GM18951 (cell line): ENCODE measurements at regions not wholly inside any gene's neighbourhood (a gene's known extent, or its start where the extent isn't known, plus 50 kb on each side); places are given as distances from the start of the nearest gene placed in this dataset.

Source experiments
- POLR2A ChIP-seq: IDR thresholded peaks from 4 replicates; pipeline ENCODE4 v1.6.1; 2011; ENCODE audit warnings: mild to moderate bottlenecking; ENCODE audit not compliant: insufficient read length, insufficient read depth; ENCODE audit errors: extremely low read depth
- in situ Hi-C: fragments of 300-500 bp; cut with MboI; formaldehyde crosslinking; loops from one replicate; pipeline ENCODE4 v1.12.0; 2022; ENCODE audit warnings: low sequenced_read_pairs, mixed read lengths, inconsistent platforms; ENCODE audit not compliant: unreplicated experiment

DNA sequence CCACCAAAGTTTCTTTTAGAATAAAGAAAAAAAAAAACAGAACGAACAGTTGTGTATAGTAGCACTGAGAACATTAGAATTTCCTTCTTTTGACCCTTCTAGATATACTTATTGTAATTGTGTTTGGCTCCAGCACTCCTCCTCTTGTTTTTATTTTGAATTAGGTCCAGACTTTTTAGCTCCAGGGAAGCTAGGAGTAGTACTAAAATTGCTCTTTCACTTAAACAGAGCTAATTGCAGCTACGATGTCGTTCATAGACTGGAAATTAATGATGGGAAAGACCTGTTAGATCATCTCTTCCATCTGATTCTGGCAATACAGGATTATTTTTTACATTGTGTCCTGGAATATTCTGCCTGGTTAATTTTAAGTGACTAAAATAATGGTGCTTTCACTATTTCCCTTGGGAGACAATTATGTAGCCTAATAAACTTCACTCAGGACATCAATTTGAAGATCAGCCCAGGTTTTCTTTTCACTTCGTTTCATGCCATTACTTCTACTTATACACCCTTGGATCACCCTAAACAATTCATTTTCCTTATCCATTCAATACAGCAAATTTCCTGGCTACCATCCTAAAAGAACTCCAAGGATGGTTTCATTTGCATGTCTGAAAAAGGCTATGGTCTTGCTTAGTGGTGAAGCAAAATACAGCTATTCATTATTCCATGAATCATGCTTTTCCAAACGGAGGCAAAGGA, 480.8 kb upstream of the TECRL start:
- no peak for TF ChIP-seq POLR2A
- in situ Hi-C loops = no loop called here

DNA sequence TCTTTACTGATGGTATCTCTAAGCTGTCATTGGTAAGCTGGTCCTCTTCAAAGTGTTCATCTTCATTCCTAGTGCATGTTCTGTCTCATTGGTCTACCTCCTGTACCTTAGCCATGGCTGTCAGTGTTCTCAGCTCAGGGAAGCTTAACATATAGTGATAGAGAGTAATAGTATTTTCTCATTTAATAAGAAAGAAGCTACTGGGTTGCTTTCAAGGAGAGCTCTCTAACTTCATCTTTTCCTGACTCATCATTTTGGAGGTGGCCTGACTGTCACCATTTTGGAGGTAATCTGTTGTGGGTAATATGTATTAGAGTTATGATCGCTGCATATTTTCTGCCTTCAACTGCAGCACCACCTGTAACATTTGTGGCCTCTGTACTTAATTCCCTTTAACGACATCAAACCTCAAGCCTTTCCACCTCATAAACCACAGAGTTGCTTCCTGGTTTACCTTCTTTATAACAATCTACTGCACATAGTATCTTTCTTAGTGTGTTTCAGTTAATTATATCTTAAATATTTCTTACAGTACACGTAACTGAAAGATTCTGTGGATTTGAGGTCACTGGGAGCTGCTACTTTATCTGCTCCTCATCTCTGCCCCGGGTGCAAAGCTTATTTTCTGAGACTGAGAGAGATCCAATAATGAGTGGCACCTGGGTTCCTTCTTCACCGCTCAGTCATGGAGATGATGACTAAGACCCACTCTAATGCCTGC, 474.0 kb upstream of the TECRL start:
- in situ Hi-C loops = no loop called here

DNA sequence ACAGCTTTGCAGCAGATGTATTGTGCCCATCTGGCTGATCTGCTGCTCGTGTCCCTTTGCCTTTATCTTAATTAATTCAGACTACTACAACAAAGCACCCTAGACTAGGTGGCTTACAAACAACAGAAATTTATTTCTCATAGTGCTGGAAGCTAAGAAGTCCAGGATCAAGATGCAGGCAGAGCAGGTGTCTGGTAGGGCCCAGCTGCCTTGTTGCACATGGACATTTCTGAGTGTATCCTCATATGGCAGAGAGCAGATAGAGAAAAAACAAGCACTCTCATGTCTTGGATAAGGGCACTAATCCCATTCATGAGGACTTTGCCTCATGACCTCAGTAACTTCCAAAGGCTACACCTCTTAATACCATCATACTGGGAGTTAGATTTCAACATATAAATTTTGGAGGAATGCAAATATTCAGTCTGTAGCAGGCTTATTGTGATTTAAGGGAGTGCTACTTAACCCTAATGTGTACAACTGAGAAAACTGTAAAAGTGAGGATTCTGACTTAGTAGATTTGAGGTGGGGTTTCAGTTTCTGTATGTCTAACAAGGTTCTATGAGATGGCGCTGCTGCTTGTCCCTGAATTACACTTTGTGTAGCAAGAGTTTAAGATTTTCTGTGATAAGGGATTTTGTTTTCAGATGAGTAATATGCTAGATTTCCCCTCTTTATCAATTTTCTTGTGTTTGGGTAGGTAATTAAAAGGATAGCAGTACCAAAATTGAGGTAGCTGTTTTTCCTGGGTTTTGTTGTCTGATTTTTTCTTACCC, 473.2 kb upstream of the TECRL start:
- TF ChIP-seq POLR2A = no peak
- in situ Hi-C loops = no loop called here

More for the DNA sequence above, 474.0 kb upstream of the TECRL start:
- TF ChIP-seq POLR2A = no peak

DNA sequence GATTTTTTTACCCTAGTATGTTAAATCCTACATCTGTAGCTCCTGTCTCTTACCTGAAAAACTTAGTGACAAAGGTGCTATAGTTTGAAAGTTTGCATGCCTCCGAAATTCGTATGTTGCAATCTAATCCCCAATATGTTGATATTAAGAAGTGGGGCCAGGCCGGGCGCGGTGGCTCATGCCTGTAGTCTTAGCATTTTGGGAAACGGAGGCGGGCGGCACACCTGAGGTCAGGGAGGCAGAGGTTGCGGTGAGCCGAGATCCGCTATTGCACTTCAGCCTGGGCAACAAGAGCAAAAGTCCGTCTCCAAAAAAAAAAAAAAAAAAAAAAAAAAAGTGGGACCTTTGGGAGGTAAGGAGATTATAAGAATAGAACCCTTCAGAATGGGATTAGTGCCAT, 471.3 kb upstream of the TECRL start:
- no peak for TF ChIP-seq POLR2A
- in situ Hi-C loops = no loop called here

DNA sequence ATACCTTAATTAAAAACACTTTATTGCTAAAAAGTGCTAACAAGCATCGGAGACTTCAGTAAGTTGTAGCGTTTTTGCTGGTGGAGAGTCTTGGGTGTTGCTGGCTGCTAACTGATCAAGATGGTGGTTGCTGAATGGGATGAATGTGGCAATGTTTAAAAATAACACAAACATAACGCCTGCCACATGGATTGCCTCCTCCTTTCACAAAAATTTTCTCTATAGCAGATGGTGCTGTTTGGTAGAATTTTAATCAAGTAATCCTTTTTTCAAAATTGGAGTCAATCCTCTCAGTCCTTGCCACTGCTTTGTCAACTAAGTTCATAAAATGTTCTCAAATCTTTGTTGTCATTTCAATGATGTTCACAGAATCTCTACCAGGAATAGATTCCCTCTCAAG, 466.8 kb upstream of the TECRL start:
- TF ChIP-seq POLR2A = no peak
- in situ Hi-C loops = no loop called here

DNA sequence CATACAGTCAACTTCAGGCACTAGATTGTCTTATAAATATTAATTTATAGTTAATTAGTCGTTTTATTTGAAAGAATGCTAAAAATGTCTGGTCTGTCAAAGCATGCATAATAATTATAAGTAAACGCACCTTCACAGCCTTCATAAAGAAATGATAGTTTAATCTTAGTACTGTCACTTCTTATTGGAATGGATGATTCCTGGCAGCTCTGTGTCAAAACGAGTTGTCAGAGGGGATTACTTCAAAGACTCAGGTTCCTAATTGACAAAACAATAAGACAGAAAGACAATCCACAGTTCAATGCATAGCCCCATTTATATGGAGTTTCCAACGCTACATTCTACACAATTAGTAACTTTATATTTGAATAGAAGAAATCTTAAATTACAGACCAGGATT, 461.3 kb upstream of the TECRL start:
- in situ Hi-C loops = no loop called here

DNA sequence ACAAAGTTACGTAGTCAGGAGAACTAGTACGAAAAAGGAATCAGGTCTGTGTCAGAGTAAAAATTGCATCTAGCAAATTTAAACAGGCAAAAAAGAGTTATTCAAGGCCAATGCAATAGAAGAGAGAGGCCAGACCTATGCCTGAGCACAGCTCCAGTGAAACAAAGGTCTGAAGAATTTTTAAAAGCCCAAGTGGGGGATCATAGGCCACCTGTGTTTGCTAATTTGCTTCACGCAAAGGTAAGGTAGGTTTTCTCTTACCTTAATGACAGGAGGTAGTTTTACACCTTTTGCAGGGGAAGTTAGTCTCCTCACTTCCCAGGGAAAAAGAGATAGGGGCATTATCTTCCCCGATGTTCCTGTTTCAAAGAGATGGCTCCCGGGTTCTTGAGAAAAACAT, 448.6 kb upstream of the TECRL start:
- no peak for TF ChIP-seq POLR2A
- in situ Hi-C loops = no loop called here

More for the DNA sequence above, 461.3 kb upstream of the TECRL start:
- TF ChIP-seq POLR2A = no peak

DNA sequence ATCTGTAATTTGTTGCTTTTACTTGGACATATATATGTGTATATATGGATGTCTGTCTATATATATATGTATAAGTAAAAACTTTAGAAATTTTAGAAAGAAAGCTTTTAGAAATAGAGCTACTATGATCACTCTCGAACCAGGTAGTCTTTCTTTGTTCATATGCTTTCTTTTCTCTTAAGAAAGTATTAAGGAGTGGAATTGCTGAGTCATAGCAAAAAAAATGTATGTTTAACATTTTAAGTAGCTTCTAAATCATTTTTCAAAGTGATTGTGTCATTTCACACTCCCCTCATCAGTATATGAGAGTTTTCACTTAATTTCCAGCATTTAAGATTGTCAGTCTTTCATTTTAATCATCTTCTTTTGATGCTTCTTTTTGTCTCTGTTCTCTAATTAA, 447.9 kb upstream of the TECRL start:
- TF ChIP-seq POLR2A = no peak
- in situ Hi-C loops = no loop called here

DNA sequence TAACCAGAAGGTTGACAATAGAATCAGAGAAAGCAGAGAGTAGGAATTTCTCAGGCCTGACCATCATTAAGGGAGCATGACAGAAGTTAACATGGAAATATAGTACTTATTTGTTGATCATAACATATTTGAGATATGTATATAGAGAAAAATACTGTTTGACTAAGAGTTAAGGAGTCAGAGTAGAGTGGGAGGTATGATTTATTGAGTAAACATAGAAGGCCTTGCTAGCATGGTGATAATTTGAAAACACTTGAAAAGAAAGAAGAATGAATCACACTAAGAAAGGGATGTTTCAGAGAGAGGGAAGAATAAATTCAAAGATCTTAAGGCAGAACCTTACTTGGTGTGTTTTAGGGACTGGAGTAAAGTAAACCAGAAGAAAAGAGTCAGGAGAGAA, 437.2 kb upstream of the TECRL start:
- TF ChIP-seq POLR2A = no peak
- in situ Hi-C loops = no loop called here

DNA sequence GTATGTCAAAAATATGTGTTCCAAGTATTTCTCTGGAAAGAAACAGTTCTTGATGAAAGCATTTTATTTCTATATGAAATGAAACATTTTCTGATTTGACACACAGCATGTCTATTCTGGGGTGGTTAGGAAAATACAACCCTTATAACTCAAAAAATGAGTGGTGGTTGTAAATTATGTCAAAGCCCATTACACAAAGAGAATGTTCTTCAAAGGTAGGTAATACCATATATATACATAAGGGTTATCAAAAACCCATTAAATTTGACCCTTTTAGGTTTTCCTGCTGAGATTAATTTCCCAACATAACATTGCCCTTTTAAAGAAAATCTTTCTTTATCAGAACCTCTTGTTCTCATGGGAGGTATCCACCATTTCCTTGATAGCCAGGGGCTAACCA, 420.5 kb upstream of the TECRL start:
- in situ Hi-C loops = no loop called here
- no peak for TF ChIP-seq POLR2A

DNA sequence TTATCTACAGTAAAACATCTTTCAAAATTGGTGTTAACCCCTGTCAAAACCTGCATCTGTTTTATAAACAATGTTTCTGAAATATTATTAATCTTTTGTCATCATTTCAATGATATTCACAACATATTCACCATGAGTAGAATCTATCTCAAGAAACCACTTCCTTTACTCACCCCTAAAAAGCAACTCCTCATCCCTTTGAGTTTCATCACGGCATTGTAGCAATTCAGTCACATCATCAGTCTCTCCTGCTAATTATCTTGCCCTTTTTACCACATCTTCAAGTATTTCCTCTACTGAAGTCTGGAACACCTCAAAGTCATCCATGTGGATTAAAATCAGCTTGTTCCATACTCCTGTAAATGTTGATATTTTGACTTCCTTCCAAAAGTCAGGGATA, 415.3 kb upstream of the TECRL start:
- in situ Hi-C loops = no loop called here

DNA sequence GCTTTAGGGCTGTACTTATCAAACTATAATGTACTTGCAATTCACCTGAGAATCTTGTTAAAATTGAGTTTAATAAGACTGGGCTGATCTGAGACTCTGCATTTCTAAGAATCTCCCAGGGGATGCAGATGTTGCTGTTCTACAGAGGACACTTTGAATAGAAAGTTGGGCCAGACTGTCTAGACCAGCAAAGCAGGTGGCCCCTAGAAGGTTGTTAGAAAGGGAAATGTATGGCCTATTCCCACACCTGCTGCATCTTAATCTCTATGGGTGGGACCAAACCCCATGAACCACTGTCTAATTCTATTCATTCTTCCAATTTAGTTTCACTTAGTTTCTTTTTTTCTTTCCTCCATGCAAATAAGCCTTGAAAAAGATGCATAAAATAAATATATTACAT, 413.2 kb upstream of the TECRL start:
- no peak for TF ChIP-seq POLR2A
- in situ Hi-C loops = no loop called here

More for the DNA sequence above, 415.3 kb upstream of the TECRL start:
- no peak for TF ChIP-seq POLR2A

DNA sequence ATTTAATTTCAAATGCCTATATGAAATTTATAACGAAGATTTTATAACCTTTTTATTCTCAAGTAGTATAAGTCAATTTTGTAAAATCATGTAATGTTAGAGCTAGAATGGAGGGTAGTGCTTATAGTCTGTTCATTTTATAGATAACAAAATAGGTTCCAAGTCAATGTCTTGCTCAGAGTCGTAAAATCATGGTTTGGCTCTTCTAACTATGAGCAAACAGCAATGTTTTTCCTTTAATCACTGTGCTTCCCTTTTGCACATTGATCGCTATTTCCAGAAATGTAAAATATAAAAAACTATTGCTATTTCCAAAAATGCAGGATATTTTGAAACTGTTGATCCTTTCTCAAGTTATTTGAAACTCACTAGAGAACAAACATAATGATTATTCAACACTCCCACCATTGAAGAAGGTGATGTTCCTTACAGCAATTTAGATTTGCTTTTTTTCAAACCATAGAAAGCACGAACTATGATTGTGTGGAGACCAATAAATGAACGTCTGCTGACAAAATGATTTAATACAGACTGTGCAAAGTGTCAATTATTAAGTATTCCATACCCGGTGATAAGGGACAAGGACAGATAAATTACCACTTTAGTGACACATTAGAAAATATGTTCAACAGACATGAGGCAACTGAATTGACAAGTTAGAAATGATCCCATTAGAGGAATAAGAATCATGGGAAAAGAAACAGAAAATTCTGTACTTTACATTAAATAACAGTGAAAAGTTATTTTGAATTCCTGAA, 412.1 kb upstream of the TECRL start:
- TF ChIP-seq POLR2A = no peak
- in situ Hi-C loops = no loop called here
